GM18499 (cell line): ENCODE measurements at regions not wholly inside any gene's neighbourhood (a gene's known extent, or its start where the extent isn't known, plus 50 kb on each side); places are given as distances from the start of the nearest gene placed in this dataset.

Source experiments
- ATAC-seq: cut with Tn5 transposase; IDR thresholded peaks from one replicate; pipeline ENCODE4 v1.9.1; 2021; ENCODE audit warnings: moderate number of reproducible peaks; ENCODE audit not compliant: insufficient read depth, unreplicated experiment

- ATAC-seq = no peak
Measured at GRCh38 chr1:116260621-116261020, 112.4 kb upstream of the ATP1A1 start.

DNA sequence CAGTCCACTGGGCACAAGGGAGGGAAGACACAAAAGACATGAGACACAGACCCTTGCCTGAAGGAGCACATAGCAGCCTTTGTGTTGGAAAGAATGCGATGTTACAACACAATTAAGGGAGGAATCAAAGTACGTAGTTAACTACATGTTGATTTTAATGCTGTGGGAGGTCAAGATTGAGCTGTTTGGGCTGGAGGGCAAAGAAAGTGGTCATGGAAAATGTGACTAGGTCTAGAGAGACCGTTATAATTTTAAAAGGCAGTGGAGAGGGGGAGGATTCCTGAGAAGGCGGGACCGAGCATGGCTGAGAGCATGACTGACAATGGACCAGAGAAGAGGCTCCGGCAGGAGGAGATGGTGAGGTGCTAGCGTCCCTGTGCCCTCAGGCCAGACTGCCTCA is 111.8 kb upstream of the ATP1A1 start:
- ATAC-seq = no peak

GRCh38 chr1:116262207-116262994 is 110.6 kb upstream of the ATP1A1 start:
- no peak for ATAC-seq

DNA sequence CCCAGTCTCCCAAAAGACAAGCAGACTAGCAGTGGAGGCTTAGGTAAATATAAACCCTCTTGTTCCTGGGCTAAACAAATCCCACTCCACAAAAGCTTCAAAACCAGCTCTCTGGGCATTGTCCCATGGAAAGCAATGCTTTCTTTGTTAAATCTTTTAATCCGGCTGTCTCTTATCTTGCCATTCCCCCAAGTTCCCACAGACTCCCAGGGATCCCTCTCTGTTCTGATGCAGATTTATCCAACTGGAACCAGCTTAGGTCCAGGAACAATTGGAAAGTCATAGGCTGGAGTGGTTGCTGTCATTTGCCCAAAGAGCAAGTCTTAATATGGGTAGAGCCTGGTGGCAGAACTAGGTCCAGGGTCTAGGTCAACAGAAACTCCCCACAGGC is 110.1 kb upstream of the ATP1A1 start:
- ATAC-seq = no peak

- no peak for ATAC-seq
Measured at GRCh38 chr1:116265931-116266863, 106.8 kb upstream of the ATP1A1 start.

- ATAC-seq = no peak
Measured at GRCh38 chr1:116266864-116267212, 106.2 kb upstream of the ATP1A1 start.

- ATAC-seq = no peak
Measured at GRCh38 chr1:116268211-116268610, 104.8 kb upstream of the ATP1A1 start.

DNA sequence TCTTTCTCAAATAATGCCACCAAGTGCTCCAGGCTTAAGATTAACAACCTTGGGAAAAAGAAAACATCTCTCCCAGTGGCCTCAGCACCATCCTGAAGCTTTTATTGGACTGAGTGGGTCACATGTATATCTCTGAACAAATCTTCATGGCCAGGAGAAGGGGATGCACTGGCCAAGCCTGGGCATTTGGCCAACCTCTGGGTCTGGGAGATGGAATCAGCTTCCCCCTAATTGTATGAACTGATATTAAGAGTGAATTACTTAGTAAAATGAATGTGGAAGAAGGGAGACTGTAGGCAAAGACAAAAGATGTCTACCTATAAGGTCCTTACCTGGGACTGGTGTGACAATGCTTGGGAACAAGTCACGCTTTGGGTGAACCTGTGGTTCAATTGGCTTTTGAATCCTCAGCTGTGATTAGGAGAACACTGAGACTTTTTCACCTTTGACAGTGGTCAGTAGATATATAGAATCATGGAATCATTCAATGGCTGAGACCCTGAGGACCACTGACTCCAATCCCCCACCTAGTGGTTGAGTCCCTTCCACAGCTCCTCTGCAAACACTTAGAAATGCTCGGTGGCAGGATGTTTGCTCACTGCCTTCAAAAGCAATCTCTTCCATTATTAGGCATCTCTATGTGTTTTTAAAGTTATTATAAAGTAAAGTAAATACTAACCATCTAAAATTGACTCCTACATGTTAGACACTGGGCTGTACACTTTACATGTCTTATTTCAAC is 102.6 kb upstream of the ATP1A1 start:
- no peak for ATAC-seq

GRCh38 chr1:116273042-116273783 is 99.8 kb upstream of the ATP1A1 start:
- ATAC-seq = no peak

GRCh38 chr1:116276532-116276931 is 96.5 kb upstream of the ATP1A1 start:
- no peak for ATAC-seq

DNA sequence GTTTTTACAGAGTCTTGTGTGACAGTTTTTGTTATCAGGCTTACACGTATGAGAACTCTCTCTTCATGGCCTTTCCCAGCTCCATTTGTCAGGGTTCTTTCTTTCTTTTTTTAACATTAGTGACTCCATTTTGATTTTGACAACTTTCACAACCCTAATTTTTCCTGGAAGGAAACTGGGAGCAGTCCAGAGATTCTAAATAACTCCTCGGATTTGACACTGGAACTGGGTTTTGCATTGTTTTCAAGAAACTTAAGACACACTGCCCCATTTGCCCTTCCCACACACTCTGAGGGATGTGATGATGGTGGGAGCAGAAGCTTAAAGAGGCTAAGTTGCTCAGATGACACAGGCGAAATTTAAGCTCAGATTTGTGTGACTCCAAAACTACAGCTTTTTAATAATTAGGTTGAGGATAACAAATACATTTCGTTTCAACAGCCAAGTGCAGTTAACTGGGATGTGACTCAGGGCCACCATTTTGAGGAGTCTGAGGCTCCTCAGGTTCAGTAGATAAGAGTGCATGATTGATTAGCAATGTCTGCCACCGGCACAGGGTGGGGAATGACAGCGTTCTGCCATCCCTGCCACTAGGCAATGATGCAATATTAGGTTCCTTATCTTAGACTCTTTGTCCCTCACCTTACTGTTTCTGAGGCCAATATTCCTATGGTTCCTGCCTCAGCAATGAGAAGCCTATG is 95.1 kb upstream of the ATP1A1 start:
- no peak for ATAC-seq

GRCh38 chr1:116278541-116278866 is 94.5 kb upstream of the ATP1A1 start:
- ATAC-seq = no peak

GRCh38 chr1:116279715-116280114 is 93.3 kb upstream of the ATP1A1 start:
- ATAC-seq = no peak

- no peak for ATAC-seq
Measured at GRCh38 chr1:116284819-116285390, 88.1 kb upstream of the ATP1A1 start.

DNA sequence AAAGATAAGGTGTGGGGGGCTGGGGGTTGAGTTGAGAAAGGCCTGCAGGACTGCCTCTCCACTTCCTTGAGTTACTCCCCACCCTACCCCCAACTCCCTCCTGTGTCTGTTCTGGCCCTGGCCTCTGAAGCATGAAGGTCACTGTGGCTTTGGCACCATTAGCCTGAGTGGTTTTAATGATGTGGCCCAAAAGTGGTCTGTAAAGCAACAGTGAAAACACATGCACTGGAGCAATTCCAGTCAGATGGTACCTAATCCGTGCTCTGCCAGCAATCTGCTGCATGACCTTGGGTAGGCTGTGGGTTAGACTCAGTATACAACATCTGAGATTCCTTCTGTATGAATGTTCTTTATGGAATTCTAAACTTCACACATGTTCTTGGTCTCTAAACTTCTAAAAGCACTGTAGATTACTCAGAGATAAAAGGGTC is 86.5 kb upstream of the ATP1A1 start:
- ATAC-seq = no peak

- no peak for ATAC-seq
Measured at GRCh38 chr1:116287341-116288200, 85.5 kb upstream of the ATP1A1 start.

GRCh38 chr1:116288201-116288598 is 84.8 kb upstream of the ATP1A1 start:
- peak; percentile 91 for ATAC-seq

GRCh38 chr1:116289193-116289592 is 83.9 kb upstream of the ATP1A1 start:
- ATAC-seq = no peak
